Endothelial cell of umbilical vein (primary cell): ENCODE measurements at regions not wholly inside any gene's neighbourhood (a gene's known extent, or its start where the extent isn't known, plus 50 kb on each side); places are given as distances from the start of the nearest gene placed in this dataset.

ENCODE experiments used
- BruUV-seq: library from RNA; stranded (reverse); fragments of 400-500 nt; replicated peaks from 2 replicates; lab custom pipeline; 2021; lab: Mats Ljungman, UMichigan
- CTCF ChIA-PET: fragments of 300-600, 350-600 bp; sonication (Branson Sonifier 250); formaldehyde crosslinking; loops from one replicate; lab custom pipeline; 2021; ENCODE audit warnings: antibody characterized with exemption, inconsistent platforms; lab: Charles Lee
- POLR2A ChIA-PET: fragments of 300-600, 350-600 bp; sonication (Branson Sonifier 250); formaldehyde crosslinking; loops from one replicate; lab custom pipeline; 2021; ENCODE audit warnings: antibody characterized with exemption, inconsistent platforms; lab: Charles Lee
- DNase-seq: peaks from one replicate; pipeline ENCODE4 v3.0.0-alpha.2; 2011; ENCODE audit warnings: low read depth, low spot score
- FAIRE-seq: peaks from 2 replicates; lab custom pipeline; 2011; peaks lifted over from hg19 to GRCh38; lab: Jason Lieb, UNC
- H2AFZ ChIP-seq: 2 replicates; pipeline ENCODE4 v1.6.0; 2012; ENCODE audit warnings: low read depth, low read length, control low read depth, inconsistent platforms
- H3K27ac ChIP-seq: 2 replicates; pipeline ENCODE4 v1.5.1; 2011; ENCODE audit warnings: low read depth, mild to moderate bottlenecking, control low read depth, low read length, moderate library complexity; ENCODE audit not compliant: insufficient read depth
- H3K27me3 ChIP-seq, 2 experiments: 2 replicates each; pipeline versions ENCODE4 v1.6.0 to v1.6.1; 2011; ENCODE audit warnings: low read length in 2 of 2, mixed read lengths in 1 of 2; ENCODE audit not compliant: control insufficient read depth in 2 of 2, insufficient read depth in 2 of 2
- H3K36me3 ChIP-seq, 2 experiments: 2 replicates in 1 of 2; 3 replicates in 1 of 2; pipeline ENCODE4 v1.5.1; 2011; ENCODE audit warnings: low read length in 2 of 2, mild to moderate bottlenecking in 1 of 2, moderate library complexity in 1 of 2; ENCODE audit not compliant: control insufficient read depth in 2 of 2, insufficient read depth in 2 of 2; ENCODE audit errors: extremely low read depth in 1 of 2
- H3K4me1 ChIP-seq: 3 replicates; pipeline ENCODE4 v1.5.1; 2011; ENCODE audit warnings: mild to moderate bottlenecking, low read length; ENCODE audit not compliant: control insufficient read depth, insufficient read depth; ENCODE audit errors: extremely low read depth
- H3K4me2 ChIP-seq: 2 replicates; pipeline ENCODE4 v1.6.1; 2011; ENCODE audit warnings: low read length, control low read depth, mixed read lengths; ENCODE audit not compliant: insufficient read depth
- H3K4me3 ChIP-seq, 3 experiments: fragments of 200-600 bp in 1 of 3; sonication (generic), shearing (Covaris generic) in 1 of 3; replicated peaks in 1 of 3; 2 replicates each; pipeline ENCODE4 v1.5.1; 2011 to 2016; ENCODE audit warnings: control low read depth in 3 of 3, low read length in 3 of 3, mild to moderate bottlenecking in 2 of 3, inconsistent platforms in 1 of 3, low read depth in 1 of 3, moderate library complexity in 1 of 3; ENCODE audit not compliant: insufficient read depth in 1 of 3
- H3K79me2 ChIP-seq: 2 replicates; pipeline ENCODE4 v1.6.0; 2012; ENCODE audit warnings: low read length, inconsistent platforms; ENCODE audit not compliant: control insufficient read depth, insufficient read depth
- H3K9ac ChIP-seq: replicated peaks from 2 replicates; pipeline ENCODE3; 2011; ENCODE audit warnings: low read length, control low read depth; ENCODE audit not compliant: insufficient read depth; ENCODE audit errors: extremely low read depth
- H3K9me1 ChIP-seq: replicated peaks from 3 replicates; pipeline ENCODE4 v1.6.0; 2011; ENCODE audit warnings: mild to moderate bottlenecking, low read length; ENCODE audit not compliant: control insufficient read depth, insufficient read depth; ENCODE audit errors: extremely low read depth
- H3K9me3 ChIP-seq: replicated peaks from 2 replicates; pipeline ENCODE4 v1.5.1; 2012; ENCODE audit warnings: low read length, inconsistent platforms; ENCODE audit not compliant: control insufficient read depth, insufficient read depth
- H4K20me1 ChIP-seq: replicated peaks from 2 replicates; pipeline ENCODE3; 2011; ENCODE audit warnings: mild to moderate bottlenecking, low read length; ENCODE audit not compliant: control insufficient read depth, insufficient read depth; ENCODE audit errors: extremely low read depth
- CTCF ChIP-seq, 2 donors: IDR thresholded peaks; 1 replicate in 1 of 2; 2 replicates in 1 of 2; pipeline ENCODE4 v1.5.1; 2011; ENCODE audit warnings: low read length in 2 of 2, mild to moderate bottlenecking in 2 of 2, moderate library complexity in 2 of 2, control low read depth in 1 of 2, inconsistent platforms in 1 of 2, low read depth in 1 of 2; ENCODE audit not compliant: insufficient read depth in 1 of 2; ENCODE audit errors: extremely low read depth in 1 of 2
- EZH2 ChIP-seq: IDR thresholded peaks from 2 replicates; pipeline ENCODE4 v1.6.1; 2012; ENCODE audit warnings: borderline replicate concordance, low read depth, mild to moderate bottlenecking, moderate library complexity, low read length, inconsistent platforms; ENCODE audit not compliant: severe bottlenecking
- FOS ChIP-seq: IDR thresholded peaks from 2 replicates; pipeline ENCODE4 v1.6.1; 2011; ENCODE audit warnings: mild to moderate bottlenecking, low read length, moderate library complexity, borderline replicate concordance; ENCODE audit not compliant: insufficient read depth
- GATA2 ChIP-seq: IDR thresholded peaks from 2 replicates; pipeline ENCODE4 v1.7.0; 2011; ENCODE audit warnings: low read depth, mild to moderate bottlenecking, moderate library complexity, mixed read lengths, low read length; ENCODE audit not compliant: insufficient read length, insufficient read depth
- JUN ChIP-seq: IDR thresholded peaks from 2 replicates; pipeline ENCODE4 v1.6.1; 2011; ENCODE audit warnings: borderline replicate concordance, low read depth; ENCODE audit not compliant: insufficient read length, insufficient read depth
- MYC ChIP-seq: IDR thresholded peaks from one replicate; pipeline ENCODE4 v1.6.1; 2011; ENCODE audit warnings: mild to moderate bottlenecking, low read depth, low read length
- POLR2A ChIP-seq: IDR thresholded peaks from 2 replicates; pipeline ENCODE4 v1.6.1; 2012; ENCODE audit warnings: low read depth, mild to moderate bottlenecking, control low read depth, low read length
- POLR2AphosphoS5 ChIP-seq: IDR thresholded peaks from 2 replicates; pipeline ENCODE4 v1.6.1; 2012; ENCODE audit warnings: low read depth, mild to moderate bottlenecking, control low read depth, low read length, moderate library complexity; ENCODE audit not compliant: insufficient read depth
- dilution Hi-C: fragments of 300-500 bp; cut with MboI; formaldehyde crosslinking; loops from one replicate; pipeline ENCODE4 v1.15.0; 2019; ENCODE audit warnings: low sequenced_read_pairs; ENCODE audit not compliant: extremely low pct_ligation_motif_present
- intact Hi-C: fragments of 100-400 bp; cut with micrococcal nuclease; formaldehyde crosslinking; loops from one replicate; pipeline ENCODE4 v1.10.0; 2022
- TF ChIP-seq, protein P1 (sequence below): IDR thresholded peaks from 2 replicates; pipeline ENCODE4 v1.6.1; 2011; ENCODE audit not compliant: insufficient read depth, insufficient read length

DNA sequence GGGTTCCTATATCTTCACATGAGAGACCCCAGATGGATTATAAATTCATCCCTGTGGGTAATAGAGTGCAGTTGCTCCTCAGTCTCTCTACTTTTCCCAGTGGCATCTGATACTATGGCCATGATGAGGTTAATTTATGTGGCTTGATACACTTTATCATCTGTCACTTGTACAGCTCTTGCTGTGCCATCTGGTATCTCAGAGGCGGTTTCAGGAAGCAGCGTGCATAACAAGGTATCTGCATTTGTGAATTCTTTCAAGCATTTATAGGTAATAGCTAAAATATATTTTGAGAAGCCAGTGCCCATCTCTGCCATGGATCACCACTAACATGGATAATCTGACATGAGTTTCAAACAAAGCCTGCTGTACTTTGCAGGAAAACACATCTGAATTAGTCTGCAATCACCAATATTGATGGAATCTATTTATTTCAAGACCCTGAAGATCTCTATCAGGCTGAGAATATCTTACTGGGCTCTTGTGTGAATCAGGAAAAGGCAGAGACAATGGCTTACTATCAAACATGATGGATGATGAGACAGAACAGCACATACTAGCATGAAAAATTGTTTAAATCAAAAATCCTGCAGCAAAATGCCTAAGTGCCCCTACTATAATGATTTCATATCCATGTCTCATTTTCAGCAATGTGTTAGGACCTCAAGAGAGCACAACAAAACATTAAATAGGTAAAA, 548.7 kb upstream of the MAP3K7 start:
- no TSS peak for BruUV-seq
- no peaks in the 10 kb centered on the region for H3K9me1 ChIP-seq
- no peak overlapping the region for H3K4me2 ChIP-seq
- no peak for FAIRE-seq
- DNase-seq = no peak
- no peaks in the 10 kb centered on the region for H3K27me3 ChIP-seq
- H2AFZ ChIP-seq = no peak overlapping the region
- H3K36me3 ChIP-seq = no peaks in the 10 kb centered on the region
- dilution Hi-C loops = no loop called here
- TF ChIP-seq GATA2 (no peak), FOS (no peak), POLR2AphosphoS5 (no peak), MYC (no peak), CTCF (IDR thresholded peaks at IDR 0.05; ENCODE audit: extremely low read depth in 1 of 2, insufficient read depth in 1 of 2, low read depth in 1 of 2, low read length in 2 of 2) (no peak), POLR2A (no peak), JUN (no peak), EZH2 (no peak)
- TF ChIP-seq, protein P1, sequence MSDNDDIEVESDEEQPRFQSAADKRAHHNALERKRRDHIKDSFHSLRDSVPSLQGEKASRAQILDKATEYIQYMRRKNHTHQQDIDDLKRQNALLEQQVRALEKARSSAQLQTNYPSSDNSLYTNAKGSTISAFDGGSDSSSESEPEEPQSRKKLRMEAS = no peak
- intact Hi-C loops = no loop called here
- no peak overlapping the region for H3K27ac ChIP-seq
- H3K4me1 ChIP-seq = no peaks in the 10 kb centered on the region
- no peaks in the 10 kb centered on the region for H4K20me1 ChIP-seq
- ChIA-PET POLR2A (no interaction called here), CTCF (no interaction called here)
- H3K9ac ChIP-seq = no peak overlapping the region
- no peaks in the 10 kb centered on the region for H3K79me2 ChIP-seq
- no peak overlapping the region for H3K4me3 ChIP-seq
- H3K9me3 ChIP-seq = no peaks in the 10 kb centered on the region
